ENCODE measurements at regions not wholly inside any gene's neighbourhood (a gene's known extent, or its start where the extent isn't known, plus 50 kb on each side); places are given as distances from the start of the nearest gene placed in this dataset.

GRCh38 chr15:77702211-77702957 lies 69.7 kb upstream of the LINGO1 start:
- no peak for TF ChIP-seq EZH2 (IDR thresholded peaks at IDR 0.05)
- no peak for TF ChIP-seq CTCF (IDR thresholded peaks at IDR 0.05)
- TF ChIP-seq EZH2phosphoT487 (IDR thresholded peaks at IDR 0.05), result no peak

All from neural progenitor cell (in vitro differentiated cells).